GM12892 (cell line): ENCODE measurements at regions not wholly inside any gene's neighbourhood (a gene's known extent, or its start where the extent isn't known, plus 50 kb on each side); places are given as distances from the start of the nearest gene placed in this dataset.

Source experiments
- POLR2A ChIP-seq: IDR thresholded peaks from 2 replicates; pipeline ENCODE4 v1.6.1; 2011; ENCODE audit warnings: low read depth, low read length, control low read depth
- POLR2AphosphoS5 ChIP-seq: IDR thresholded peaks from 2 replicates; pipeline ENCODE4 v1.6.1; 2011; ENCODE audit warnings: low read depth, low read length, control low read depth
- TAF1 ChIP-seq: IDR thresholded peaks from 2 replicates; pipeline ENCODE4 v1.6.1; 2011; ENCODE audit warnings: low read depth, mild to moderate bottlenecking, control low read depth, low read length, borderline replicate concordance

DNA sequence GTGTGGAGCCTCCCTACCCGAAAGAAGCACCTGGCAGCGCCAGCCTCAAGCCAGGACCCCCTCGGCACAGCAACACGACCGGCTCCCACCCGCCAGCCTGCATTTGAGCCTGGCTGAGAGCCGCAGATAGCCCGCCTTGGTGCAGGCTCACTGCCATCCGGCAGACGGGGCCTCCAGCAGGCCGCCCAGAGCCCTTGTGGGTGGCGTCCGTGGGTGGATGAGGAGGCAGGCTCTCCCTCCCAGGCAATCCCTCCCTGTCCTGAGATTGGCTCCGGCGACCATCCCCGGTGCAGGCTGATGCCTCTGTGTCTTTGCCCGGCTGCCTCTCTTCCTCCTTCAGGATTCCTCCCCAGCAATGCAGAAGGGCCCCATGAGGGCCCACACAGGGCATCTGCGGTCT, 1527.9 kb downstream of the BRD1 start:
- no peak for TF ChIP-seq POLR2A
- no peak for TF ChIP-seq POLR2AphosphoS5
- no peak for TF ChIP-seq TAF1
